Upper lobe of left lung (tissue), 4 donors: ENCODE measurements at regions not wholly inside any gene's neighbourhood (a gene's known extent, or its start where the extent isn't known, plus 50 kb on each side); places are given as distances from the start of the nearest gene placed in this dataset.

ENCODE experiments used
- POLR2A ChIP-seq, 4 donors: fragments of 450-650 bp; IDR thresholded peaks; one replicate each; pipeline ENCODE4 v1.5.1; 2016 to 2017; ENCODE audit warnings: antibody characterized with exemption in 4 of 4, mild to moderate bottlenecking in 2 of 4
- POLR2AphosphoS5 ChIP-seq, 2 donors: sonication (generic); formaldehyde crosslinking; IDR thresholded peaks; one replicate each; pipeline ENCODE4 v1.5.1; 2017; ENCODE audit warnings: antibody characterized with exemption in 2 of 2

GRCh38 chr17:71636644-71637043, 484.2 kb upstream of the SOX9 start:
- no peak for TF ChIP-seq POLR2A (IDR thresholded peaks at IDR 0.05)
- TF ChIP-seq POLR2AphosphoS5 (IDR thresholded peaks at IDR 0.05): no peak
